Epithelial cell of proximal tubule (primary cell): ENCODE measurements at regions not wholly inside any gene's neighbourhood (a gene's known extent, or its start where the extent isn't known, plus 50 kb on each side); places are given as distances from the start of the nearest gene placed in this dataset.

Experiments used
- DNase-seq: peaks from one replicate; pipeline ENCODE4 v3.0.0-alpha.2; 2011; ENCODE audit warnings: low read depth
- H3K4me3 ChIP-seq: 2 replicates; pipeline ENCODE4 v1.5.1; 2011; ENCODE audit warnings: low read depth, mild to moderate bottlenecking, low read length
- TF ChIP-seq, protein P1 (sequence below): conservative IDR thresholded peaks from 2 replicates; pipeline ENCODE4 v1.5.1; 2012; ENCODE audit warnings: low read depth, mild to moderate bottlenecking, low read length

GRCh38 chr13:69556540-69557196 is 551.0 kb upstream of the ATXN8OS start:
- DNase-seq = no peak
- TF ChIP-seq, protein P1, sequence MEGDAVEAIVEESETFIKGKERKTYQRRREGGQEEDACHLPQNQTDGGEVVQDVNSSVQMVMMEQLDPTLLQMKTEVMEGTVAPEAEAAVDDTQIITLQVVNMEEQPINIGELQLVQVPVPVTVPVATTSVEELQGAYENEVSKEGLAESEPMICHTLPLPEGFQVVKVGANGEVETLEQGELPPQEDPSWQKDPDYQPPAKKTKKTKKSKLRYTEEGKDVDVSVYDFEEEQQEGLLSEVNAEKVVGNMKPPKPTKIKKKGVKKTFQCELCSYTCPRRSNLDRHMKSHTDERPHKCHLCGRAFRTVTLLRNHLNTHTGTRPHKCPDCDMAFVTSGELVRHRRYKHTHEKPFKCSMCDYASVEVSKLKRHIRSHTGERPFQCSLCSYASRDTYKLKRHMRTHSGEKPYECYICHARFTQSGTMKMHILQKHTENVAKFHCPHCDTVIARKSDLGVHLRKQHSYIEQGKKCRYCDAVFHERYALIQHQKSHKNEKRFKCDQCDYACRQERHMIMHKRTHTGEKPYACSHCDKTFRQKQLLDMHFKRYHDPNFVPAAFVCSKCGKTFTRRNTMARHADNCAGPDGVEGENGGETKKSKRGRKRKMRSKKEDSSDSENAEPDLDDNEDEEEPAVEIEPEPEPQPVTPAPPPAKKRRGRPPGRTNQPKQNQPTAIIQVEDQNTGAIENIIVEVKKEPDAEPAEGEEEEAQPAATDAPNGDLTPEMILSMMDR = peak; percentile 36
- no peak overlapping the region for H3K4me3 ChIP-seq

DNA sequence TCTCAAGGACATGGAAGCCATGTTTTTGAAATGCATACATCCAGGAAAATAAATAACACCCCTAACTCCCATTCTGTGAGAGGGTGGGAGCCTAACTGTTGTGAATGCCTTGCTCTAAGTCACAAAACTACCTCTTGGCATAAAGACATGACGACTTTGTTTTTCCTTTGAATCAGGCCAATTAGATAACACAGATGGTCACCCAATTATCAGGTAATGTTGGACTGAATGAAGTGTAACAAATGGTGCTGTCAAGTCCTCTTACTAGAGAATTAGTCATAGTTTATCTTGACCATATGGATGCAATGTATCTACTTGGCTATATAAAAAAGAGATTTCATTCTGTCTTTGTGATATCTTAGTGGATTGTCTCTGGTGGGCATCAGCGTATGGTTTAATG is 553.6 kb upstream of the ATXN8OS start:
- no peak for DNase-seq
- no peak overlapping the region for H3K4me3 ChIP-seq
- TF ChIP-seq, protein P1 = no peak

GRCh38 chr13:69551193-69551592 is 556.4 kb upstream of the ATXN8OS start:
- no peak overlapping the region for H3K4me3 ChIP-seq
- DNase-seq = no peak
- TF ChIP-seq, protein P1 = no peak

- TF ChIP-seq, protein P1 = no peak
- no peak for DNase-seq
- H3K4me3 ChIP-seq = no peak overlapping the region
These were observed 559.8 kb upstream of the ATXN8OS start for GRCh38 chr13:69547780-69548179.

- no peak for DNase-seq
- H3K4me3 ChIP-seq = no peak overlapping the region
- TF ChIP-seq, protein P1 = no peak
These were observed 562.1 kb upstream of the ATXN8OS start for GRCh38 chr13:69545551-69545950.

GRCh38 chr13:69524459-69525150 is 583.0 kb upstream of the ATXN8OS start:
- no peak overlapping the region for H3K4me3 ChIP-seq
- TF ChIP-seq, protein P1 = no peak
- peak; percentile 22 for DNase-seq

GRCh38 chr13:69496981-69497380 is 610.6 kb upstream of the ATXN8OS start:
- H3K4me3 ChIP-seq = no peak overlapping the region
- TF ChIP-seq, protein P1 = no peak
- no peak for DNase-seq
